SK-N-MC (cell line): ENCODE measurements at regions not wholly inside any gene's neighbourhood (a gene's known extent, or its start where the extent isn't known, plus 50 kb on each side); places are given as distances from the start of the nearest gene placed in this dataset.

Experiments
- EZH2 ChIP-seq: fragments of 200-600 bp; sonication (generic); IDR thresholded peaks from one replicate; pipeline ENCODE4 v1.6.1; 2017; ENCODE audit warnings: antibody characterized with exemption
- FOXP2 ChIP-seq: optimal IDR thresholded peaks from 2 replicates; pipeline ENCODE3; 2011; ENCODE audit warnings: mild to moderate bottlenecking, moderate library complexity; ENCODE audit not compliant: insufficient read depth; ENCODE audit errors: extremely low read length, control extremely low read depth
- POLR2AphosphoS5 ChIP-seq: IDR thresholded peaks from 2 replicates; pipeline ENCODE4 v1.6.1; 2012; ENCODE audit warnings: mild to moderate bottlenecking, low read depth, low read length, borderline replicate concordance

- TF ChIP-seq EZH2 = no peak
- no peak for TF ChIP-seq POLR2AphosphoS5
- no peak for TF ChIP-seq FOXP2
Observed at GRCh38 chr10:65581426-65582026, 1344.3 kb upstream of the LRRTM3 start.
